GM12878 (cell line): ENCODE measurements at regions not wholly inside any gene's neighbourhood (a gene's known extent, or its start where the extent isn't known, plus 50 kb on each side); places are given as distances from the start of the nearest gene placed in this dataset.

Experiments
- ATAC-seq: fragments of 200-7000 bp; cut with Tn5 transposase; 3 replicates; pipeline ENCODE4 v1.9.1; 2020; ENCODE audit warnings: mild to moderate bottlenecking, moderate library complexity
- BruUV-seq: library from RNA; stranded (reverse); fragments of 400-500 nt; replicated peaks from 2 replicates; lab custom pipeline; 2021; lab: Mats Ljungman, UMichigan
- CTCF ChIA-PET: fragments of 300-600 bp; sonication (Branson Sonifier 250); formaldehyde crosslinking; extraction: SDS; loops from one replicate; lab custom pipeline; 2021; ENCODE audit warnings: inconsistent platforms; lab: Yijun Ruan, JAX
- POLR2A ChIA-PET: fragments of 350-600 bp; formaldehyde crosslinking; extraction: SDS; loops from one replicate; lab custom pipeline; 2021; ENCODE audit warnings: inconsistent platforms; lab: Charles Lee
- RAD21 ChIA-PET: fragments of 300-600 bp; sonication (Branson Sonifier 250); formaldehyde crosslinking; loops from one replicate; lab custom pipeline; 2023; ENCODE audit warnings: antibody characterized with exemption; ENCODE audit not compliant: unreplicated experiment; lab: Charles Lee
- SMC1A ChIA-PET: fragments of 300-600 bp; sonication (Branson Sonifier 250); formaldehyde crosslinking; loops from one replicate; lab custom pipeline; 2023; ENCODE audit not compliant: unreplicated experiment, uncharacterized antibody; lab: Charles Lee
- DNase-seq: peaks from one replicate; pipeline ENCODE4 v3.0.0-alpha.2; 2011; ENCODE audit warnings: low read depth, low spot score
- FAIRE-seq: peaks from 3 replicates; lab custom pipeline; 2011; peaks lifted over from hg19 to GRCh38; lab: Jason Lieb, UNC
- H2AFZ ChIP-seq: 2 replicates; pipeline ENCODE4 v1.6.0; 2011; ENCODE audit warnings: low read depth, low read length, control low read depth; ENCODE audit not compliant: control insufficient read depth
- H3K27ac ChIP-seq: 2 replicates; pipeline ENCODE4 v1.5.1; 2011; ENCODE audit warnings: control low read depth; ENCODE audit not compliant: control insufficient read depth, insufficient read depth
- H3K27me3 ChIP-seq, 2 experiments: replicated peaks in 1 of 2; 2 replicates each; pipeline versions ENCODE4 v1.6.0 to v1.6.1; 2011; ENCODE audit warnings: low read length in 1 of 2; ENCODE audit not compliant: control insufficient read depth in 2 of 2, insufficient read depth in 2 of 2
- H3K36me3 ChIP-seq, 2 experiments: 2 replicates each; pipeline ENCODE4 v1.5.1; 2011; ENCODE audit warnings: low read length in 1 of 2; ENCODE audit not compliant: control insufficient read depth in 2 of 2, insufficient read depth in 2 of 2
- H3K4me1 ChIP-seq: 2 replicates; pipeline ENCODE4 v1.6.1; 2011; ENCODE audit warnings: mild to moderate bottlenecking, low read length, moderate library complexity, mixed read lengths; ENCODE audit not compliant: control insufficient read depth, insufficient read depth
- H3K4me2 ChIP-seq: 2 replicates; pipeline ENCODE4 v1.6.0; 2011; ENCODE audit warnings: control low read depth; ENCODE audit not compliant: control insufficient read depth, insufficient read depth
- H3K4me3 ChIP-seq: fragments of 200-600 bp; sonication (generic); 2 replicates; pipeline ENCODE4 v1.5.1; 2016
- H3K79me2 ChIP-seq: 2 replicates; pipeline ENCODE4 v1.6.0; 2011; ENCODE audit warnings: low read length; ENCODE audit not compliant: control insufficient read depth, insufficient read depth
- H3K9ac ChIP-seq: 2 replicates; pipeline ENCODE4 v1.8.0; 2011; ENCODE audit warnings: low read length, control low read depth, mixed read lengths; ENCODE audit not compliant: control insufficient read depth, insufficient read depth
- H3K9me3 ChIP-seq: replicated peaks from 3 replicates; pipeline ENCODE4 v1.5.1; 2011; ENCODE audit warnings: mild to moderate bottlenecking, low read length; ENCODE audit not compliant: control insufficient read depth, insufficient read depth
- H4K20me1 ChIP-seq: 2 replicates; pipeline ENCODE4 v1.6.0; 2011; ENCODE audit not compliant: control insufficient read depth, insufficient read depth
- BCL11A ChIP-seq: IDR thresholded peaks from 2 replicates; pipeline ENCODE4 v1.6.1; 2011; ENCODE audit warnings: low read depth, low read length
- HCFC1 ChIP-seq: fragments of 150-350 bp; IDR thresholded peaks from 2 replicates; pipeline ENCODE4 v1.6.1; 2014; ENCODE audit warnings: low read length
- HDAC6 ChIP-seq: fragments of 200-600 bp; sonication (generic); IDR thresholded peaks from one replicate; pipeline ENCODE4 v1.8.0; 2017; ENCODE audit warnings: antibody characterized with exemption; ENCODE audit not compliant: unreplicated experiment
- KLF5 ChIP-seq: fragments of 450-650 bp; IDR thresholded peaks from 2 replicates; pipeline ENCODE4 v1.6.1; 2014; ENCODE audit warnings: mild to moderate bottlenecking; ENCODE audit not compliant: partially characterized antibody
- MAX ChIP-seq: IDR thresholded peaks from 2 replicates; pipeline ENCODE4 v1.6.1; 2012; ENCODE audit warnings: low read depth, low read length, improper control_type of control experiment
- MEF2A ChIP-seq: IDR thresholded peaks from 2 replicates; pipeline ENCODE4 v1.6.1; 2011; ENCODE audit warnings: low read depth, mild to moderate bottlenecking, low read length, moderate library complexity; ENCODE audit not compliant: insufficient read depth
- NFYB ChIP-seq: IDR thresholded peaks from 2 replicates; pipeline ENCODE4 v1.6.1; 2011; ENCODE audit warnings: low read depth, mild to moderate bottlenecking, low read length, improper control_type of control experiment, moderate library complexity; ENCODE audit not compliant: insufficient read depth
- PBX3 ChIP-seq: IDR thresholded peaks from 2 replicates; pipeline ENCODE4 v1.6.1; 2011; ENCODE audit warnings: mild to moderate bottlenecking, low read depth, low read length, moderate library complexity; ENCODE audit not compliant: insufficient replicate concordance
- RFX5 ChIP-seq: IDR thresholded peaks from 2 replicates; pipeline ENCODE4 v1.6.1; 2011; ENCODE audit warnings: low read depth, low read length, improper control_type of control experiment
- STAT3 ChIP-seq: IDR thresholded peaks from 2 replicates; pipeline ENCODE4 v1.6.1; 2011; ENCODE audit warnings: low read depth, low read length, improper control_type of control experiment
- TBL1XR1 ChIP-seq: IDR thresholded peaks from 2 replicates; pipeline ENCODE4 v1.6.1; 2012; ENCODE audit warnings: low read depth, low read length, improper control_type of control experiment
- TCF3 ChIP-seq: IDR thresholded peaks from 2 replicates; pipeline ENCODE4 v1.6.1; 2012; ENCODE audit warnings: low read depth, mild to moderate bottlenecking, low read length, borderline replicate concordance; ENCODE audit not compliant: insufficient read depth
- ZNF274 ChIP-seq: IDR thresholded peaks from one replicate; pipeline ENCODE4 v1.8.0; 2011; ENCODE audit not compliant: insufficient read length, insufficient read depth
- ZNF384 ChIP-seq: IDR thresholded peaks from 2 replicates; pipeline ENCODE4 v1.6.1; 2012; ENCODE audit warnings: low read depth, mild to moderate bottlenecking, low read length, improper control_type of control experiment, borderline replicate concordance
- ZZZ3 ChIP-seq: IDR thresholded peaks from 2 replicates; pipeline ENCODE4 v1.6.1; 2011; ENCODE audit warnings: low read depth; ENCODE audit not compliant: control insufficient read depth, insufficient read length
- WGBS: methylation state at CpG from one replicate; pipeline ENCODE4 v1.1.6; 2016; ENCODE audit warnings: low lambda C conversion rate; ENCODE audit not compliant: insufficient replicate concordance, insufficient coverage; ENCODE audit errors: missing lambda C conversion rate; 5-methylcytosine and 5-hydroxymethylcytosine counted together
- in situ Hi-C: fragments of 300-500 bp; cut with MboI; formaldehyde crosslinking; loops from 9 replicates; pipeline ENCODE4 v1.14.3; 2018; ENCODE audit warnings: mixed read lengths
- intact Hi-C: fragments of 100-400 bp; cut with micrococcal nuclease; formaldehyde crosslinking; loops from one replicate; pipeline ENCODE4 v1.14.2; 2022; ENCODE audit not compliant: unreplicated experiment

GRCh38 chr11:57920971-57921370 is 102.7 kb upstream of the OR9Q1 start:
- no TSS peak for BruUV-seq
- SMC1A ChIA-PET: no interaction called here
- Histone ChIP-seq H4K20me1 (no peaks in the 10 kb centered on the region), H3K4me1 (no peaks in the 10 kb centered on the region), H3K4me3 (no peak overlapping the region), H3K27ac (no peak overlapping the region), H3K9ac (no peak overlapping the region), H3K4me2 (no peak overlapping the region), H3K36me3 (no peaks in the 10 kb centered on the region), H3K9me3 (no peaks in the 10 kb centered on the region), H3K27me3 (no peaks in the 10 kb centered on the region), H2AFZ (no peak overlapping the region), H3K79me2 (no peaks in the 10 kb centered on the region)
- POLR2A ChIA-PET: no interaction called here
- CTCF ChIA-PET: no interaction called here
- RAD21 ChIA-PET: no interaction called here
- WGBS: 62% methylated on average over 5 of the region's 5 CpGs
- ATAC-seq: no peak
- TF ChIP-seq HDAC6: no peak
- TF ChIP-seq KLF5: no peak
- TF ChIP-seq ZNF274: no peak
- TF ChIP-seq TCF3: no peak
- TF ChIP-seq STAT3: no peak
- no peak for TF ChIP-seq MEF2A
- TF ChIP-seq HCFC1: no peak
- no peak for TF ChIP-seq MAX
- TF ChIP-seq RFX5: no peak
- in situ Hi-C loops (no loop called here), intact Hi-C loops (no loop called here)
- no peak for FAIRE-seq
- no peak for DNase-seq

- no peaks in the 10 kb centered on the region for H3K79me2 ChIP-seq
- no peak overlapping the region for H3K4me3 ChIP-seq
- ATAC-seq (no peak), DNase-seq (no peak), FAIRE-seq (no peak)
- H3K36me3 ChIP-seq: no peaks in the 10 kb centered on the region
- 11% methylated on average over 2 of the region's 2 CpGs for WGBS
- intact Hi-C loops: no loop called here
- RAD21 ChIA-PET: no interaction called here
- H3K4me2 ChIP-seq: no peak overlapping the region
- H4K20me1 ChIP-seq: no peaks in the 10 kb centered on the region
- SMC1A ChIA-PET: no interaction called here
- no peaks in the 10 kb centered on the region for H3K4me1 ChIP-seq
- H3K9me3 ChIP-seq: no peaks in the 10 kb centered on the region
- no TSS peak for BruUV-seq
- no peak overlapping the region for H3K9ac ChIP-seq
- H3K27ac ChIP-seq: no peak overlapping the region
- no peak overlapping the region for H2AFZ ChIP-seq
- CTCF ChIA-PET: no interaction called here
- H3K27me3 ChIP-seq: no peaks in the 10 kb centered on the region; a peak in 1 of 4 replicates
- in situ Hi-C loops: no loop called here
- POLR2A ChIA-PET: interaction anchor here (0.7 kb wide), 1 partner anchor 1290 kb away, joined by 3 read pairs; no protein-coding TSS in a partner anchor
- no peak for TF ChIP-seq ZZZ3
- no peak for TF ChIP-seq NFYB
- TF ChIP-seq PBX3: no peak
- no peak for TF ChIP-seq TCF3
- TF ChIP-seq BCL11A: no peak
- no peak for TF ChIP-seq TBL1XR1
- no peak for TF ChIP-seq ZNF384
These were observed 91.6 kb upstream of the OR9Q1 start for GRCh38 chr11:57932105-57932504.
